Thoracic aorta (tissue), 2 donors: ENCODE measurements at regions not wholly inside any gene's neighbourhood (a gene's known extent, or its start where the extent isn't known, plus 50 kb on each side); places are given as distances from the start of the nearest gene placed in this dataset.

Source experiments
- ATAC-seq: fragments of 150-250 bp; one replicate; pipeline ENCODE4 v1.8.0; 2017; ENCODE audit warnings: low read depth; ENCODE audit not compliant: insufficient number of reproducible peaks, low FRiP score
- DNase-seq: peaks from one replicate; pipeline ENCODE4 v3.0.0-alpha.2; 2020; ENCODE audit warnings: low spot score
- H3K27ac ChIP-seq, 2 donors: fragments of 200-600 bp; sonication (generic); 1 replicate in 1 of 2; 2 replicates in 1 of 2; pipeline ENCODE4 v1.5.1; 2016; ENCODE audit warnings: mild to moderate bottlenecking in 2 of 2, moderate library complexity in 2 of 2
- H3K27me3 ChIP-seq: fragments of 200-600 bp; sonication (generic); replicated peaks from 2 replicates; pipeline ENCODE4 v1.6.0; 2016; ENCODE audit warnings: mild to moderate bottlenecking; ENCODE audit not compliant: insufficient read depth
- H3K36me3 ChIP-seq: fragments of 200-600 bp; sonication (generic); one replicate; pipeline ENCODE4 v1.5.1; 2016
- H3K4me1 ChIP-seq, 2 donors: fragments of 200-600 bp; sonication (generic); 1 replicate in 1 of 2; 2 replicates in 1 of 2; pipeline versions ENCODE4 v1.5.1 to v1.6.0; 2016; ENCODE audit warnings: low read depth in 2 of 2, mild to moderate bottlenecking in 1 of 2; ENCODE audit not compliant: control insufficient read depth in 1 of 2
- H3K4me3 ChIP-seq: fragments of 200-600 bp; sonication (generic); 2 replicates; pipeline ENCODE4 v1.5.1; 2016; ENCODE audit warnings: mild to moderate bottlenecking
- H3K9me3 ChIP-seq: fragments of 200-600 bp; sonication (generic); 2 replicates; pipeline ENCODE4 v1.5.1; 2016
- CTCF ChIP-seq: fragments of 200-600 bp; sonication (generic); IDR thresholded peaks from one replicate; pipeline ENCODE4 v1.5.1; 2019; ENCODE audit warnings: antibody characterized with exemption

DNA sequence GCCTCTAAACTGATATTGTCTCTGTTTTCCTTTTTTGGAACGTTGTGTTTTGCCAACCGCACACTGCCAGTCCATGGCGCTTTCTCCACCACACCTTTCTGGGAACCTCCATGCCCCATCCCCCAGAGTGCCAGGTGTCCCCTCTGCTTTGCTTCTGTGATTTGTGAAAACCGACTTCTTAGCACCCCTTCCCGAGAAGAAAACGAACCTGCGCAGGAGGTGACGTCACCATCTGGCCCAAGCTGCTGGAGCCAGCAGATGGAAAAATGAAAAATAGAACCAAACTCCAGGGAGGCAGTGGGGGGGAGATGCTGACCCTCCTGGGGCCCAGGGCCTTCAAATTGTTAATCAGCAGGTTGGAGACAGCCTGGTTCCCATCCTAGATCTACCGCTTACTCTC lies 103.8 kb downstream of the HTR5A start:
- no peak overlapping the region for H3K27ac ChIP-seq
- no peaks in the 10 kb centered on the region for H3K27me3 ChIP-seq

DNA sequence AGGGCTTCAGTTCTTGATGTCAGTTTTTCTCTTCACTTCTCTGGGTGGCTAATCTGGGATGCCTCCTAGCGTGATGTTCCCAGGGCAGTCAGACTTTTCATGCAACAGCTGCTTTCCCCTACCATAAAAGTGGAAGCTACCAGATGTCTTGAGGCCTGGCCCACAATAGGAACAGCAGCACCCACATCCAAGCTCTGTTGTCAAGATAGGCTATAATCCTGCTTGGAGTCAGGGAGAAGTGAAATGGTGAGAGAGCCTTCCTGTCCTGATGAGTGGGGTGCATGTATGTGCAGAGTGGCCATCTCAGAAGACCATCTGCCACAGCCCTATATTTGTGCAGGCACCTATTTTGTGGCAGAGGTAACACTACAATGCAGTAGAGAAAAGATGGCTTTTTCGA lies 108.0 kb downstream of the HTR5A start:
- ATAC-seq: no peak
- H3K27me3 ChIP-seq: no peaks in the 10 kb centered on the region
- peaks cover 3% of the 10 kb centered on the region for H3K9me3 ChIP-seq
- no peaks in the 10 kb centered on the region for H3K4me1 ChIP-seq
- no peak overlapping the region for H3K27ac ChIP-seq
- no peak overlapping the region for H3K4me3 ChIP-seq
- no peaks in the 10 kb centered on the region for H3K36me3 ChIP-seq
- DNase-seq: no peak
- TF ChIP-seq CTCF: no peak

More for the DNA sequence above, 103.8 kb downstream of the HTR5A start:
- H3K9me3 ChIP-seq: peaks cover 3% of the 10 kb centered on the region
- no peaks in the 10 kb centered on the region for H3K4me1 ChIP-seq
- no peak for TF ChIP-seq CTCF
- no peak for DNase-seq
- ATAC-seq: no peak
- H3K4me3 ChIP-seq: no peak overlapping the region
- no peaks in the 10 kb centered on the region for H3K36me3 ChIP-seq

DNA sequence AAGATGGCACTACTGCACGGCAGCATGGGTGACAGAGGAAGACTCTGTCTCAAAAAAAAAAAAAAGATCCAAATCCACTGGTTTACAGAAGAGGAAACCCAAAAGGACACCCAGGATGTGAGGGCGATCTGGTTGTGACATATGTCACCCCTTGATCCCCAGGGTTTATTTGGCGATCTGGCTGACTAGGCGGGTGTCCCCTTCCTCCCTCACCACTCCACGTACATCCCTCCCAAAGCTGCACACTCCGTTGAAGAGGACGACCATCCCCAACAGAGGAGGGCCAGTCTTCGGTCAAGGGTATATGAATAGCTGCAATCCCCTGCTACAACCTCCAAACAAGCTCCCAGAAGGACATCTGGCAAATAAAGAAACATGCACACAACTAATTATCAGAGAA lies 111.6 kb downstream of the HTR5A start:
- no peak for TF ChIP-seq CTCF
- Histone ChIP-seq H3K9me3 (peaks cover 20% of the 10 kb centered on the region), H3K27ac (no peak overlapping the region), H3K4me1 (no peaks in the 10 kb centered on the region), H3K4me3 (no peak overlapping the region), H3K36me3 (no peaks in the 10 kb centered on the region), H3K27me3 (no peaks in the 10 kb centered on the region)
- DNase-seq (no peak), ATAC-seq (no peak)

- no peak for TF ChIP-seq CTCF
- H3K4me1 ChIP-seq: no peaks in the 10 kb centered on the region
- DNase-seq (no peak), ATAC-seq (no peak)
- peaks cover 16% of the 10 kb centered on the region for H3K9me3 ChIP-seq
- no peak overlapping the region for H3K27ac ChIP-seq
- H3K4me3 ChIP-seq: no peak overlapping the region
- no peaks in the 10 kb centered on the region for H3K27me3 ChIP-seq
- no peaks in the 10 kb centered on the region for H3K36me3 ChIP-seq
These were observed 112.4 kb downstream of the HTR5A start for GRCh38 chr7:155182406-155182970.

DNA sequence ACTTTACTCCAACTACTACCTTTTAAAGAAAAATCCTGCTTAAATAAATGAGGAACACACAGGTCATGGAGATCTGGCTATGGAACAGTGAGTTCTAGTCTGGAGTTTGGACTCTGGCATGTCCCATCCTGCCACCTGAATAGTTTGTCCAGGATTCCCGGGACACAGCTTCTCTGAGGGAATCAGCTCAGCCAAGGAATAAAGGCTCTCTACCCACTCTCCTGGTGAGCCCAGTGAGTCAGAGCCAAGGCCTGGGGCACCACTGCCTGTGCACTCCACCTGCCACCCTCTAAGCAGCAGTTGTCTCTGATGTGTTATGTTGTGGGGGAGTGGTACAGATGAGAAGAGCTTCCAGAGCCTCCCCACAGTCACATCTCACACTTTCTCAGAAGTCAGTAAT lies 113.5 kb downstream of the HTR5A start:
- H3K9me3 ChIP-seq: peaks cover 16% of the 10 kb centered on the region
- no peak for ATAC-seq
- no peaks in the 10 kb centered on the region for H3K36me3 ChIP-seq
- no peaks in the 10 kb centered on the region for H3K27me3 ChIP-seq
- H3K4me3 ChIP-seq: no peak overlapping the region
- no peak overlapping the region for H3K27ac ChIP-seq
- TF ChIP-seq CTCF: no peak
- no peak for DNase-seq
- no peaks in the 10 kb centered on the region for H3K4me1 ChIP-seq
